Fibroblast of mammary gland (primary cell): ENCODE measurements at regions not wholly inside any gene's neighbourhood (a gene's known extent, or its start where the extent isn't known, plus 50 kb on each side); places are given as distances from the start of the nearest gene placed in this dataset.

Source experiments
- DNase-seq: peaks from one replicate; pipeline ENCODE4 v3.0.0-alpha.2; 2010; ENCODE audit warnings: low read depth
- H3K4me3 ChIP-seq: 2 replicates; pipeline ENCODE4 v1.5.1; 2011; ENCODE audit warnings: low read depth, mild to moderate bottlenecking, low read length, moderate library complexity; ENCODE audit not compliant: control insufficient read depth
- CTCF ChIP-seq: conservative IDR thresholded peaks from 2 replicates; pipeline ENCODE4 v1.5.1; 2011; ENCODE audit warnings: low read depth, low read length, inconsistent platforms; ENCODE audit not compliant: control insufficient read depth, insufficient read depth

- no peak for TF ChIP-seq CTCF
- H3K4me3 ChIP-seq: no peak overlapping the region
- no peak for DNase-seq
Measured at GRCh38 chr21:35548904-35549615, 500.0 kb upstream of the RUNX1 start.

- DNase-seq: no peak
- H3K4me3 ChIP-seq: no peak overlapping the region
- TF ChIP-seq CTCF: no peak
Measured at GRCh38 chr21:35547946-35548774, 499.1 kb upstream of the RUNX1 start.

- no peak for DNase-seq
- TF ChIP-seq CTCF: no peak
Measured at GRCh38 chr21:35543746-35544145, 494.6 kb upstream of the RUNX1 start.

GRCh38 chr21:35540950-35541638 lies 492.0 kb upstream of the RUNX1 start:
- no peak overlapping the region for H3K4me3 ChIP-seq
- DNase-seq: peak; percentile 89
- TF ChIP-seq CTCF: no peak

More at GRCh38 chr21:35543746-35544145, 494.6 kb upstream of the RUNX1 start:
- no peak overlapping the region for H3K4me3 ChIP-seq

- TF ChIP-seq CTCF: no peak
- DNase-seq: no peak
- H3K4me3 ChIP-seq: no peak overlapping the region
Measured at GRCh38 chr21:35538386-35538785, 489.3 kb upstream of the RUNX1 start.

- no peak overlapping the region for H3K4me3 ChIP-seq
- no peak for DNase-seq
- no peak for TF ChIP-seq CTCF
Measured at GRCh38 chr21:35537604-35538003, 488.5 kb upstream of the RUNX1 start.
